Cardiac muscle cell (in vitro differentiated cells and primary cell): ENCODE measurements at regions not wholly inside any gene's neighbourhood (a gene's known extent, or its start where the extent isn't known, plus 50 kb on each side); places are given as distances from the start of the nearest gene placed in this dataset.

Source experiments
- DNase-seq, 2 donors: peaks; one replicate each; pipeline versions ENCODE4 v3.0.0 to v3.0.0-alpha.2; 2010 to 2017; ENCODE audit warnings: low read depth in 1 of 2, low spot score in 1 of 2
- H3K27ac ChIP-seq: fragments of 200-600 bp; sonication (generic); 2 replicates; pipeline ENCODE4 v1.5.1; 2016
- H3K27me3 ChIP-seq: fragments of 200-600 bp; sonication (generic); 2 replicates; pipeline ENCODE4 v1.6.0; 2016; ENCODE audit warnings: control low read depth
- H3K36me3 ChIP-seq: fragments of 200-600 bp; sonication (generic); 2 replicates; pipeline ENCODE4 v1.5.1; 2016; ENCODE audit warnings: control low read depth
- H3K4me1 ChIP-seq: fragments of 200-600 bp; sonication (generic); 2 replicates; pipeline ENCODE4 v1.8.1; 2017; ENCODE audit warnings: low read depth, mild to moderate bottlenecking, mixed run types
- H3K4me3 ChIP-seq: fragments of 200-600 bp; sonication (generic); 2 replicates; pipeline ENCODE4 v1.5.1; 2016; ENCODE audit warnings: mild to moderate bottlenecking
- H3K9me3 ChIP-seq: fragments of 200-600 bp; sonication (generic); 2 replicates; pipeline ENCODE4 v1.5.1; 2017; ENCODE audit warnings: low read depth, mild to moderate bottlenecking, control low read depth
- TF ChIP-seq, protein P1 (sequence below): IDR thresholded peaks from 2 replicates; pipeline ENCODE4 v1.5.1; 2012; ENCODE audit warnings: low read depth, mild to moderate bottlenecking, low read length

DNA sequence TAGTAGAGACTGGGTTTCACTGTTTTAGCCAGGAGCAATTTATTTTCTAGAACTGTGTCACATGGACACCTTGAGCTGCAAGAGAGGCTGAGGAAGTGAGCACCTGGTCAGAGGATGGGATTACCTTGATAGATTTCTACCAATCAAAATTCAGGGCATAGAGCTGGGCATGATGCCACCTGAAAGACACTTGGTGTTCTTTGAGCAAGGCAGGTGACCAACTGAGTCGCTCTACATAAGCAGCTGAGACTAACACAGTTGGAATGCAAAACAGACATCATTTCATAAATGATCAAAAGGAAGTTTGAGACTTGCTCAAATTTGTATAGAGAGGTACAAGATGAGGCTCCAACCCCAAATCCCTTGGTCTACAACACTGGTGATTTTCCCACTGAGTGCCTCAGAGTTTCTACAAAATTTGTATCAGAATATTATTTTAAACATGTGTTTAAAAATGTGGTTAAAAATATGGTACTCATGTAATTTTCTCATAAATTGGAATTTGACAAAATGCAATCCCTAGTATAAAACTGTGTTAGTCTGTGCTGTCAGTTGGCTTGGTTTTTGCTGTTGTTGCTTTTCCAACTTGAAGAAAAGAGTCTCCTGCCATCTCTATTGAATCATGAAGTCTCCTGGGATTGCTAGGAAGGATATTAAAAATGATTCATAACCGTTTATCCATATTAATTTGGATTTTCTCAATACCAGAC lies 156.4 kb upstream of the MDFIC start:
- no peak overlapping the region for H3K4me3 ChIP-seq
- no peaks in the 10 kb centered on the region for H3K36me3 ChIP-seq
- no peak for DNase-seq
- H3K9me3 ChIP-seq, result no peaks in the 10 kb centered on the region
- no peaks in the 10 kb centered on the region for H3K27me3 ChIP-seq
- H3K27ac ChIP-seq, result no peak overlapping the region
- H3K4me1 ChIP-seq, result no peaks in the 10 kb centered on the region
- TF ChIP-seq, protein P1, sequence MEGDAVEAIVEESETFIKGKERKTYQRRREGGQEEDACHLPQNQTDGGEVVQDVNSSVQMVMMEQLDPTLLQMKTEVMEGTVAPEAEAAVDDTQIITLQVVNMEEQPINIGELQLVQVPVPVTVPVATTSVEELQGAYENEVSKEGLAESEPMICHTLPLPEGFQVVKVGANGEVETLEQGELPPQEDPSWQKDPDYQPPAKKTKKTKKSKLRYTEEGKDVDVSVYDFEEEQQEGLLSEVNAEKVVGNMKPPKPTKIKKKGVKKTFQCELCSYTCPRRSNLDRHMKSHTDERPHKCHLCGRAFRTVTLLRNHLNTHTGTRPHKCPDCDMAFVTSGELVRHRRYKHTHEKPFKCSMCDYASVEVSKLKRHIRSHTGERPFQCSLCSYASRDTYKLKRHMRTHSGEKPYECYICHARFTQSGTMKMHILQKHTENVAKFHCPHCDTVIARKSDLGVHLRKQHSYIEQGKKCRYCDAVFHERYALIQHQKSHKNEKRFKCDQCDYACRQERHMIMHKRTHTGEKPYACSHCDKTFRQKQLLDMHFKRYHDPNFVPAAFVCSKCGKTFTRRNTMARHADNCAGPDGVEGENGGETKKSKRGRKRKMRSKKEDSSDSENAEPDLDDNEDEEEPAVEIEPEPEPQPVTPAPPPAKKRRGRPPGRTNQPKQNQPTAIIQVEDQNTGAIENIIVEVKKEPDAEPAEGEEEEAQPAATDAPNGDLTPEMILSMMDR, result no peak

DNA sequence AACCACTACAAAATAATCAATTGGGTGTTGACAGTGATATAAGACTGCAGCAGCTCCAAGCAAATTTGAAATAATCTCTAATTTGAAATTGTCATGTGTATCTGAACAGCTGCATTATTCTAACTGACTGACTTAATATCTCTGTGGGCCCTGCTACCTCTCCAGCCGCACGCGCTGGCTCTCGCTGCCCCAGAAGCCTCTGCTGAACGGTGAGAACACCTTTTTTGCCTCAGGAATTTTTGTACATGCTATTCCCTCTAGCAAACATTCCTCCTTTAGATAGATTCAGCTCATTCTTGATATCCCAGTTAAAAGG lies 155.9 kb upstream of the MDFIC start:
- no peak for DNase-seq
- TF ChIP-seq, protein P1, result no peak
- Histone ChIP-seq H3K27ac (no peak overlapping the region), H3K4me3 (no peak overlapping the region), H3K4me1 (no peaks in the 10 kb centered on the region), H3K9me3 (no peaks in the 10 kb centered on the region), H3K27me3 (no peaks in the 10 kb centered on the region), H3K36me3 (no peaks in the 10 kb centered on the region)

DNA sequence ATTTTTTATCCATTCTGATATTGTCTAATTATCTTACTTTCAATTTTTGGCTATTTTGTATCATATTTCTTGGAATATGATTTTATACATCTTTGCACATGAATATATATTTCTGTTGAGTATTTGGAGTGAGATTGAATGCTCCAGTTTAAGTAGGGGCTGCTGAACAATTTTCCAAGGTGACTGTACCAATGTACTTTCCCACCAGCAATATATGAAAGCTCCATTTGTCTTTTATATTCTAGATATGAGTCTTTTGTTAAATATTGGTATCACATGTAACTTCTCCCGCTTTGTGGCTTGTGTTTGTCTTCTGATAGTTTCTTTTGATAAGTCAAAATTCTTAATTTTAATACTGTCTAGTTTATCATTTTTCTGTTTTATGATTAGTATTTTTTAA lies 144.6 kb upstream of the MDFIC start:
- Histone ChIP-seq H3K4me1 (peaks cover 15% of the 10 kb centered on the region), H3K27ac (no peak overlapping the region), H3K27me3 (no peaks in the 10 kb centered on the region), H3K36me3 (no peaks in the 10 kb centered on the region), H3K9me3 (no peaks in the 10 kb centered on the region), H3K4me3 (no peak overlapping the region)
- no peak for DNase-seq
- TF ChIP-seq, protein P1, result no peak

DNA sequence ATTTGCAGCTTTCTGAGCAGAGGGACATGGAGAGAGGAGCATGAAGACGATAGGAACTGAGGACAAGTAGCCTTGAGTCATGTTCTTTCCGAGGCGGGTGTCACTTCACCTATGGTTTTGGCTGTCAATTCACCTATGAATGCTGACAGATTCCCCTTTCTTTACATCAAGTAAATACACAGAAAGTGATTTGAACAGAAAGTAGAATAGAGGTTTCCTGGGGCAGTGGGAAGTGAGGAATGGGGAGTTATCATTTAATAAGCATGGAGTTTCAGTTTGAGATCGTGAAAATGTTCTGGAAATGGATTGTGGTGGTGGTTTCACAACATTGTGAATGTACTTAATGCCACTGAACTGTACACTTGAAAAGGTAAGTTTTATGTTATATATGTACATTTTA lies 138.4 kb upstream of the MDFIC start:
- Histone ChIP-seq H3K27me3 (no peaks in the 10 kb centered on the region), H3K36me3 (no peaks in the 10 kb centered on the region), H3K4me3 (no peak overlapping the region), H3K9me3 (no peaks in the 10 kb centered on the region), H3K27ac (no peak overlapping the region), H3K4me1 (peaks cover 15% of the 10 kb centered on the region)
- TF ChIP-seq, protein P1, result no peak
- no peak for DNase-seq

DNA sequence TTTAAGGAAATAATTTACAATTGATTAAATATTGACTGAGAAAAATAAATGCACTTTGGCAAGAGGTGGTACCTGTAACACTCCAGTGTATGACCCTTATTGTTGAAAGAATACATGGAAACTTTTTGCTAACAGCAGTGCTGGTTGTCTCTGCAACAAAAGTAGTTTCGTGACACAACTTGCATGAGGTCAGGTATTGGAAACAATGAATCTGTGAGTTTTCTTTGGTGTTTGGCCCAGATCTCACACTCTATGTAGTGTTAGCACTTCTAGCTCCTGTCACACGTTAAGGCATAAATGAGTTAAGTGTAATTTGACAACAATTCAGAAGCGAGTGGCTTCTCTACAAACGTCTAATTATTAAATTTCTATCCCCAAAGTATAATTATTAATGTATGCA lies 137.7 kb upstream of the MDFIC start:
- no peaks in the 10 kb centered on the region for H3K9me3 ChIP-seq
- H3K4me3 ChIP-seq, result no peak overlapping the region
- H3K36me3 ChIP-seq, result no peaks in the 10 kb centered on the region
- peaks cover 15% of the 10 kb centered on the region for H3K4me1 ChIP-seq
- no peak overlapping the region for H3K27ac ChIP-seq
- no peaks in the 10 kb centered on the region for H3K27me3 ChIP-seq
- TF ChIP-seq, protein P1, result no peak
- DNase-seq, result no peak
